ENCODE measurements at regions not wholly inside any gene's neighbourhood (a gene's known extent, or its start where the extent isn't known, plus 50 kb on each side); places are given as distances from the start of the nearest gene placed in this dataset.

GRCh38 chr4:63693321-63693720 is 715.9 kb downstream of the TECRL start:
- no peak overlapping the region for H3K27ac Mint-ChIP-seq
- no peaks in the 10 kb centered on the region for H3K36me3 Mint-ChIP-seq (ENCODE audit: low read depth)
- H3K4me3 Mint-ChIP-seq = no peak overlapping the region
- no peaks in the 10 kb centered on the region for H3K27me3 Mint-ChIP-seq
- H3K4me1 Mint-ChIP-seq = no peaks in the 10 kb centered on the region
- peaks cover 34% of the 10 kb centered on the region for H3K9me3 Mint-ChIP-seq
- ATAC-seq (no peak), DNase-seq (no peak)

GRCh38 chr4:63678358-63678931 is 730.8 kb downstream of the TECRL start:
- H3K9me3 Mint-ChIP-seq = peaks cover 4% of the 10 kb centered on the region
- no peaks in the 10 kb centered on the region for H3K36me3 Mint-ChIP-seq (ENCODE audit: low read depth)
- H3K4me1 Mint-ChIP-seq = no peaks in the 10 kb centered on the region
- H3K27me3 Mint-ChIP-seq = no peaks in the 10 kb centered on the region
- no peak overlapping the region for H3K27ac Mint-ChIP-seq
- DNase-seq (no peak), ATAC-seq (no peak)
- no peak overlapping the region for H3K4me3 Mint-ChIP-seq

- ATAC-seq (no peak), DNase-seq (no peak)
- no peaks in the 10 kb centered on the region for H3K4me1 Mint-ChIP-seq
- H3K4me3 Mint-ChIP-seq = no peak overlapping the region
- H3K9me3 Mint-ChIP-seq = peaks cover 9% of the 10 kb centered on the region
- H3K27ac Mint-ChIP-seq = no peak overlapping the region
- H3K36me3 Mint-ChIP-seq (ENCODE audit: low read depth) = no peaks in the 10 kb centered on the region
- no peaks in the 10 kb centered on the region for H3K27me3 Mint-ChIP-seq
These were observed 738.5 kb downstream of the TECRL start for GRCh38 chr4:63670735-63671134.

- no peak for ATAC-seq
- Mint-ChIP-seq H3K27ac (no peak overlapping the region), H3K27me3 (no peaks in the 10 kb centered on the region), H3K36me3 (ENCODE audit: low read depth) (no peaks in the 10 kb centered on the region), H3K9me3 (peaks cover 12% of the 10 kb centered on the region), H3K4me3 (no peak overlapping the region), H3K4me1 (no peaks in the 10 kb centered on the region)
- no peak for DNase-seq
These were observed 745.4 kb downstream of the TECRL start for GRCh38 chr4:63663870-63664269.

- DNase-seq (no peak), ATAC-seq (no peak)
- no peak overlapping the region for H3K4me3 Mint-ChIP-seq
- H3K9me3 Mint-ChIP-seq = peaks cover 7% of the 10 kb centered on the region
- no peaks in the 10 kb centered on the region for H3K4me1 Mint-ChIP-seq
- no peaks in the 10 kb centered on the region for H3K27me3 Mint-ChIP-seq
- H3K27ac Mint-ChIP-seq = no peak overlapping the region
- H3K36me3 Mint-ChIP-seq (ENCODE audit: low read depth) = no peaks in the 10 kb centered on the region
These were observed 764.9 kb downstream of the TECRL start for GRCh38 chr4:63644396-63644795.

GRCh38 chr4:63637270-63637669 is 772.0 kb downstream of the TECRL start:
- peaks cover 13% of the 10 kb centered on the region for H3K9me3 Mint-ChIP-seq

GRCh38 chr4:63632858-63633257 is 776.4 kb downstream of the TECRL start:
- ATAC-seq (no peak), DNase-seq (no peak)
- H3K9me3 Mint-ChIP-seq = peaks cover 19% of the 10 kb centered on the region
- no peaks in the 10 kb centered on the region for H3K27me3 Mint-ChIP-seq
- no peak overlapping the region for H3K27ac Mint-ChIP-seq
- no peak overlapping the region for H3K4me3 Mint-ChIP-seq
- no peaks in the 10 kb centered on the region for H3K36me3 Mint-ChIP-seq (ENCODE audit: low read depth)
- no peaks in the 10 kb centered on the region for H3K4me1 Mint-ChIP-seq

More at GRCh38 chr4:63637270-63637669, 772.0 kb downstream of the TECRL start:
- Mint-ChIP-seq H3K27me3 (no peaks in the 10 kb centered on the region), H3K4me1 (no peaks in the 10 kb centered on the region), H3K4me3 (no peak overlapping the region), H3K27ac (no peak overlapping the region), H3K36me3 (ENCODE audit: low read depth) (no peaks in the 10 kb centered on the region)
- ATAC-seq = no peak
- DNase-seq = no peak

GRCh38 chr4:63620271-63620670 is 789.0 kb downstream of the TECRL start:
- Mint-ChIP-seq H3K4me1 (no peaks in the 10 kb centered on the region), H3K9me3 (peaks cover 9% of the 10 kb centered on the region), H3K27ac (no peak overlapping the region), H3K4me3 (no peak overlapping the region), H3K27me3 (no peaks in the 10 kb centered on the region), H3K36me3 (ENCODE audit: low read depth) (no peaks in the 10 kb centered on the region)
- ATAC-seq = no peak
- no peak for DNase-seq

GRCh38 chr4:63619771-63620170 is 789.5 kb downstream of the TECRL start:
- no peaks in the 10 kb centered on the region for H3K27me3 Mint-ChIP-seq

GRCh38 chr4:63618883-63619718 is 790.1 kb downstream of the TECRL start:
- H3K36me3 Mint-ChIP-seq (ENCODE audit: low read depth) = no peaks in the 10 kb centered on the region
- no peaks in the 10 kb centered on the region for H3K4me1 Mint-ChIP-seq
- H3K27me3 Mint-ChIP-seq = no peaks in the 10 kb centered on the region
- H3K4me3 Mint-ChIP-seq = no peak overlapping the region
- ATAC-seq (no peak), DNase-seq (no peak)
- peaks cover 9% of the 10 kb centered on the region for H3K9me3 Mint-ChIP-seq
- H3K27ac Mint-ChIP-seq = no peak overlapping the region

More at GRCh38 chr4:63619771-63620170, 789.5 kb downstream of the TECRL start:
- ATAC-seq (no peak), DNase-seq (no peak)
- H3K4me3 Mint-ChIP-seq = no peak overlapping the region
- no peaks in the 10 kb centered on the region for H3K4me1 Mint-ChIP-seq
- no peaks in the 10 kb centered on the region for H3K36me3 Mint-ChIP-seq (ENCODE audit: low read depth)
- H3K27ac Mint-ChIP-seq = no peak overlapping the region
- peaks cover 9% of the 10 kb centered on the region for H3K9me3 Mint-ChIP-seq

- Mint-ChIP-seq H3K9me3 (peaks cover 7% of the 10 kb centered on the region), H3K4me1 (no peaks in the 10 kb centered on the region), H3K4me3 (no peak overlapping the region), H3K27ac (no peak overlapping the region), H3K36me3 (ENCODE audit: low read depth) (no peaks in the 10 kb centered on the region), H3K27me3 (no peaks in the 10 kb centered on the region)
- DNase-seq (no peak), ATAC-seq (no peak)
These were observed 801.9 kb downstream of the TECRL start for GRCh38 chr4:63607169-63607872.

- Mint-ChIP-seq H3K27me3 (no peaks in the 10 kb centered on the region), H3K4me1 (no peaks in the 10 kb centered on the region), H3K4me3 (no peak overlapping the region), H3K9me3 (peaks cover 17% of the 10 kb centered on the region), H3K36me3 (ENCODE audit: low read depth) (no peaks in the 10 kb centered on the region), H3K27ac (no peak overlapping the region)
- no peak for DNase-seq
- no peak for ATAC-seq
These were observed 819.5 kb downstream of the TECRL start for GRCh38 chr4:63589796-63590195.

GRCh38 chr4:63583561-63583960 is 825.7 kb downstream of the TECRL start:
- H3K36me3 Mint-ChIP-seq (ENCODE audit: low read depth) = no peaks in the 10 kb centered on the region
- H3K9me3 Mint-ChIP-seq = peaks cover 6% of the 10 kb centered on the region
- DNase-seq (no peak), ATAC-seq (no peak)
- H3K27ac Mint-ChIP-seq = no peak overlapping the region
- H3K4me3 Mint-ChIP-seq = no peak overlapping the region
- H3K4me1 Mint-ChIP-seq = no peaks in the 10 kb centered on the region
- H3K27me3 Mint-ChIP-seq = no peaks in the 10 kb centered on the region

- Mint-ChIP-seq H3K27me3 (no peaks in the 10 kb centered on the region), H3K4me3 (no peak overlapping the region), H3K36me3 (ENCODE audit: low read depth) (no peaks in the 10 kb centered on the region), H3K9me3 (peaks cover 6% of the 10 kb centered on the region), H3K4me1 (no peaks in the 10 kb centered on the region), H3K27ac (no peak overlapping the region)
- ATAC-seq (no peak), DNase-seq (no peak)
These were observed 826.2 kb downstream of the TECRL start for GRCh38 chr4:63583007-63583406.

Measured in activated naive CD8-positive, alpha-beta T cell treated with anti-CD3 and anti-CD28 coated beads, Interleukin-2, amount 50 U/mL, for 24 hours (primary cell).